ENCODE measurements at regions not wholly inside any gene's neighbourhood (a gene's known extent, or its start where the extent isn't known, plus 50 kb on each side); places are given as distances from the start of the nearest gene placed in this dataset.

DNA sequence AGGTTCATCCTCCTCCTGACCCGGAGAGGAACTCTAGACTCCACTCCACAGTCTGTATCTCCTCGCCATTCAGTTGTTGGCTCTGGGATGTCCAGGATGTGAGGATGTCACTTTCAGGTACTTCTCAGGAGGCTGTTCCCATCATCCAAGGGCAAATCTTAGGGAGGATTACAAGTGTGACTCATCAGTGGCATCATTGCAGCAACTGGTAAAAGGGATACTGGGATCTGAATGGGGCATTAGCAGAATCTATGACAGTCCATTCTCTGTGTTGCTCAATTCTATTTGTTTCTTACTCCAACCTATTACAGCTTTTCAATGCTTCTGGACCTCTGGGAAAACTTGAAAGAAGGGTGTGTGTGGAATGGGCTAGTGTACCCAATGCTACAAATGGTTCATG is 81.5 kb upstream of the FN1 start:
- TF ChIP-seq, protein P1, sequence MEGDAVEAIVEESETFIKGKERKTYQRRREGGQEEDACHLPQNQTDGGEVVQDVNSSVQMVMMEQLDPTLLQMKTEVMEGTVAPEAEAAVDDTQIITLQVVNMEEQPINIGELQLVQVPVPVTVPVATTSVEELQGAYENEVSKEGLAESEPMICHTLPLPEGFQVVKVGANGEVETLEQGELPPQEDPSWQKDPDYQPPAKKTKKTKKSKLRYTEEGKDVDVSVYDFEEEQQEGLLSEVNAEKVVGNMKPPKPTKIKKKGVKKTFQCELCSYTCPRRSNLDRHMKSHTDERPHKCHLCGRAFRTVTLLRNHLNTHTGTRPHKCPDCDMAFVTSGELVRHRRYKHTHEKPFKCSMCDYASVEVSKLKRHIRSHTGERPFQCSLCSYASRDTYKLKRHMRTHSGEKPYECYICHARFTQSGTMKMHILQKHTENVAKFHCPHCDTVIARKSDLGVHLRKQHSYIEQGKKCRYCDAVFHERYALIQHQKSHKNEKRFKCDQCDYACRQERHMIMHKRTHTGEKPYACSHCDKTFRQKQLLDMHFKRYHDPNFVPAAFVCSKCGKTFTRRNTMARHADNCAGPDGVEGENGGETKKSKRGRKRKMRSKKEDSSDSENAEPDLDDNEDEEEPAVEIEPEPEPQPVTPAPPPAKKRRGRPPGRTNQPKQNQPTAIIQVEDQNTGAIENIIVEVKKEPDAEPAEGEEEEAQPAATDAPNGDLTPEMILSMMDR (IDR thresholded peaks at IDR 0.05; ENCODE audit: low read depth, low read length, poor library complexity, severe bottlenecking): no peak
- no peak for TF ChIP-seq EZH2phosphoT487 (IDR thresholded peaks at IDR 0.05; ENCODE audit: borderline replicate concordance, low read length)

Data from DOHH2 (cell line).